Thymus (tissue), 11 donors: ENCODE measurements at regions not wholly inside any gene's neighbourhood (a gene's known extent, or its start where the extent isn't known, plus 50 kb on each side); places are given as distances from the start of the nearest gene placed in this dataset.

Experiments
- DNase-seq, 9 donors: peaks; one replicate each; pipeline ENCODE4 v3.0.0-alpha.2; 2013; ENCODE audit warnings: low spot score in 9 of 9, low read depth in 6 of 9, missing footprints in 1 of 9
- H3K27ac ChIP-seq, 2 donors: one replicate each; pipeline ENCODE4 v1.5.1; 2013; ENCODE audit warnings: control low read depth in 1 of 2, low read depth in 1 of 2, low read length in 1 of 2, mild to moderate bottlenecking in 1 of 2, moderate library complexity in 1 of 2
- H3K27me3 ChIP-seq, 2 donors: one replicate each; pipeline ENCODE4 v1.5.1; 2013; ENCODE audit warnings: low read length in 1 of 2; ENCODE audit not compliant: control insufficient read depth in 2 of 2, insufficient read depth in 1 of 2
- H3K36me3 ChIP-seq, 2 donors: one replicate each; pipeline ENCODE4 v1.5.1; 2013; ENCODE audit warnings: low read length in 1 of 2, mild to moderate bottlenecking in 1 of 2, moderate library complexity in 1 of 2; ENCODE audit not compliant: control insufficient read depth in 2 of 2, insufficient read depth in 2 of 2
- H3K4me1 ChIP-seq, 2 donors: one replicate each; pipeline ENCODE4 v1.5.1; 2013; ENCODE audit warnings: low read length in 2 of 2; ENCODE audit not compliant: control insufficient read depth in 2 of 2, insufficient read depth in 2 of 2
- H3K4me3 ChIP-seq, 2 donors: one replicate each; pipeline ENCODE4 v1.5.1; 2013; ENCODE audit warnings: low read length in 2 of 2, control low read depth in 1 of 2, mild to moderate bottlenecking in 1 of 2
- H3K9me3 ChIP-seq, 2 donors: one replicate each; pipeline ENCODE4 v1.5.1; 2013; ENCODE audit warnings: low read length in 1 of 2, mild to moderate bottlenecking in 1 of 2; ENCODE audit not compliant: control insufficient read depth in 2 of 2, insufficient read depth in 1 of 2
- WGBS: extraction: QIAGEN DNeasy Blood & Tissue Kit; methylation state at CpG from one replicate; pipeline ENCODE4 v1.1.7; 2013; 5-methylcytosine and 5-hydroxymethylcytosine counted together
- donor health status: healthy.

GRCh38 chr5:73367650-73368049 lies 80.9 kb downstream of the FOXD1 start:
- H3K9me3 ChIP-seq = no peaks in the 10 kb centered on the region
- H3K36me3 ChIP-seq = no peaks in the 10 kb centered on the region
- WGBS = 89% methylated on average over 2 of the region's 2 CpGs
- H3K4me3 ChIP-seq = no peak overlapping the region
- peaks cover 3 to 25% of the 10 kb centered on the region in 2 donors for H3K27me3 ChIP-seq
- no peak for DNase-seq
- no peak overlapping the region for H3K27ac ChIP-seq
- no peaks in the 10 kb centered on the region for H3K4me1 ChIP-seq

DNA sequence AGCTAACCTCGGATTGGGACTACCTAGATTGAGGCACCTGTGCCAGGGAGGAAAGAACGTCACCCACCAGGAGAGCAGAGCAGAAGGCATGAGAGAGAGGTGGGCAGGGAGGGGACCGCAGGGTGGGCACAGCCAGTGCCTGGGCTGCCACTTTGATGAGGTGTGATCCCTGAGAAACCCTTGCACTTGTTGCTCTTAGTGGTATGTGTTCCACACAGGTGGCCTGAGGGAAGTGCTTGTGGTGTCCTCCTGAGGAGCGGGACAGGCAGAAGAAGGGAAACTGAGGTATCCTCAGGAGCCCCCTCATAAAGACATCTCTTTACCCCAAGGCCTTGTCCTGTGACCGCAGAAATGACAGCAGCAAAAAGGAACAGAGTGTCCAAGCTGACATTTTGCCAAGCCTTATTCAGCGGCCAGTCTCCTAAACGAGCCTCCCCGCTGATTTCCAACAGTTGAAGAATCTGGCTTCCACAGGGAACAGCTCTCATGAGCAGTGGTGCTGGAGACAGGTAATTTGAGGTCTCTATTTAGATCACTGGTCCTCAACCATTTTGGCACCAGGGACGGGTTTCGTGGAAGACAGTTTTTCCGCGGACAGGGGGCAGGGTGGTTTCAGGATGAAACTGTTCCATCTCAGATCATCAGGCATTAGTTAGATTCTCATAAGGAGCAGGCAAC lies 82.4 kb downstream of the FOXD1 start:
- WGBS = 90% methylated on average over 12 of the region's 12 CpGs
- Histone ChIP-seq H3K4me1 (no peaks in the 10 kb centered on the region), H3K27ac (no peak overlapping the region), H3K36me3 (no peaks in the 10 kb centered on the region), H3K4me3 (no peak overlapping the region), H3K9me3 (no peaks in the 10 kb centered on the region), H3K27me3 (peaks cover 3 to 18% of the 10 kb centered on the region in 2 donors)
- DNase-seq = no peak

DNA sequence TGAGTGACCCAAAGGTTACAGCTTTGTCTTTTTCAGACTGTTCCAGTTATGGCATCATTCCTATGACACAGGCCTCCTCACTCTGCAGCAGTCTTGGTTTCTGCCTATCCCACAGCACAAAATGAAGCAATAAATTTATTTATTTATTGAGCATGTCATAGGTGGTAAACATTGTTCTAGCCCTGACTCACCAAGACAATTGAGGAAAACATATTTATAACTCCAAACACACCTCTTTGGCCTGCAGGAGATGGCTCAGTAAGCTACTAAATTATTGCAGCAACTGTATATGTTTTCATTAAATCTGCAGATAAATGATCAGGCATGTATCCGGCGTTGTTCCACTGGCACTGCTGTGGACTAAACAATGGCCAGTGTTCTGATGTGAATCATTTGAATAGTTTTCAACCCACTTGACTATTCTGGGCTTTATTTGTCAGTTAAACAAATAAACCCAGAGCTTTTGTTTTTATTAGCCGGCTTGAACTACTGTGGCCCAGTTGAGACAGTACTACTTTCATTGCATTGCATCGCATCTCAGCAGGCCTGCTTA lies 83.2 kb downstream of the FOXD1 start:
- no peaks in the 10 kb centered on the region for H3K9me3 ChIP-seq
- H3K36me3 ChIP-seq = no peaks in the 10 kb centered on the region
- peaks cover 0 to 12% of the 10 kb centered on the region in 2 donors for H3K27me3 ChIP-seq
- H3K4me3 ChIP-seq = no peak overlapping the region
- no peak overlapping the region for H3K27ac ChIP-seq
- 87% methylated on average over 4 of the region's 4 CpGs for WGBS
- no peaks in the 10 kb centered on the region for H3K4me1 ChIP-seq
- DNase-seq = no peak

GRCh38 chr5:73363911-73364730 lies 84.5 kb downstream of the FOXD1 start:
- Histone ChIP-seq H3K36me3 (no peaks in the 10 kb centered on the region), H3K4me3 (no peak overlapping the region), H3K4me1 (no peaks in the 10 kb centered on the region), H3K9me3 (no peaks in the 10 kb centered on the region), H3K27ac (no peak overlapping the region), H3K27me3 (peaks cover 0 to 6% of the 10 kb centered on the region in 2 donors)
- DNase-seq = no peak
- 83% methylated on average over 4 of the region's 4 CpGs for WGBS

DNA sequence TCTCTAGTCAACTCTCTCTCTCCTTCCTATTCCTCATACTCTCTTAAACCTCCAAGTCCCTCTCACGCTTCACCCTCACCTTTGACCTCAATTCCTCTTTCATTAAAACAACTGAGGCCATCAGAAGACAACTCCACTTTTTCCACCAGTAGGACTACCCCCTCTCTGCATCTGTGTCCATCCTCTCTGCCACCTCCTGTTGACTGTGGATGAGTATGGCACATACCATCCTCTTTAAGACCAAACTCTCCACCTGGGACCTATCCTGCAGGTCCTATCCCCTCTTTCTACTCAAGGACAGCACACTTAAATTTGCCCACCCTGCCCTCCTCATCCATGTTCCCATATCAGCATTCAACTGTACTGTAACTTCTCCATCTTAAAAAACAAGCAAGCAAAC lies 89.2 kb downstream of the FOXD1 start:
- no peaks in the 10 kb centered on the region for H3K4me1 ChIP-seq
- 98% methylated on average over 1 of the region's 1 CpG for WGBS
- H3K4me3 ChIP-seq = no peak overlapping the region
- no peaks in the 10 kb centered on the region for H3K9me3 ChIP-seq
- H3K36me3 ChIP-seq = no peaks in the 10 kb centered on the region
- H3K27me3 ChIP-seq = peaks cover 0 to 2% of the 10 kb centered on the region in 2 donors
- no peak for DNase-seq
- H3K27ac ChIP-seq = no peak overlapping the region

- no peak for DNase-seq
- Histone ChIP-seq H3K4me3 (no peak overlapping the region), H3K27ac (no peak overlapping the region), H3K27me3 (peaks cover 0 to 4% of the 10 kb centered on the region in 2 donors), H3K36me3 (no peaks in the 10 kb centered on the region), H3K9me3 (no peaks in the 10 kb centered on the region), H3K4me1 (no peaks in the 10 kb centered on the region)
- 92% methylated on average over 3 of the region's 3 CpGs for WGBS
These were observed 90.2 kb downstream of the FOXD1 start for GRCh38 chr5:73358366-73358765.

GRCh38 chr5:73357576-73357975 lies 91.0 kb downstream of the FOXD1 start:
- no peaks in the 10 kb centered on the region for H3K9me3 ChIP-seq
- H3K4me3 ChIP-seq = no peak overlapping the region
- no peaks in the 10 kb centered on the region for H3K4me1 ChIP-seq
- H3K27ac ChIP-seq = no peak overlapping the region
- no peak for DNase-seq
- no peaks in the 10 kb centered on the region for H3K36me3 ChIP-seq
- peaks cover 0 to 6% of the 10 kb centered on the region in 2 donors for H3K27me3 ChIP-seq
- WGBS = 53% methylated on average over 3 of the region's 3 CpGs

DNA sequence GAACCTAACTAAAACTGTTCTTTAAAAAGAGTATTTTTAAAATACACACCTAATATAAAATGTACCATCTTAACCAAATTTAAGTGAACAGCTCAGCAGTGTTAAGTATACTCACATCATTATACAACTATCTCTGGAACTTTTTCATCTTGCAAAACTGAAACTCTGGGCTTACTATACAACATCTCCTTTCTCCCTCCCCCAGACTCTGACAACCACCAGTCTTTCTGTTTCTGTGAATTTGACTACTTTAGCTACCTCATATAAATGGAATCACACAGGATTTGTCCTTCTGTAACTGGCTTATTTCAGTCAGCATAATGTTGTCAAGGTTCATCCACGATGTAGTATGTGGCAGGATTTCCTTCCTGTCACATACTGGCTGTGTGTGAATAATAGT lies 93.5 kb downstream of the FOXD1 start:
- Histone ChIP-seq H3K27ac (no peak overlapping the region), H3K4me1 (no peaks in the 10 kb centered on the region), H3K27me3 (peaks cover 0 to 6% of the 10 kb centered on the region in 2 donors), H3K4me3 (no peak overlapping the region), H3K36me3 (no peaks in the 10 kb centered on the region), H3K9me3 (no peaks in the 10 kb centered on the region)
- WGBS = 7% methylated on average over 1 of the region's 1 CpG
- no peak for DNase-seq

DNA sequence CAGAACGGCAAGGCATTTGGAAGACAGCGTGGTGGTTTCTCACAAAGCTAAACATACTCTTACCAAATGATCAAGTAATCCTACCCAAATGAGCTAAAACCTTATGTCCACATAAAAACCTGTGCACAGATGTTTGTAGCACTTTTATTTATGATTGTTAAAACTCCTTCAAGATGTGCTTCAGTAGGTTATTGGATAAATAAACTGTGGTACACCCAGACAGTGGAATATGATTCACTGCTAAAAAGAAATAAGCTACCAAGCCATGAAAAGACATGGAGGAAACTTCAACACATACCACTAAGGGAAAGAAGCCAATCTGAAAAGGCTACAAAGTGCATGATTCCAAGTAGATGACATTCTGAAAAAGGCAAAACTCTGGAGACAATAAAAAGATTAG lies 94.2 kb downstream of the FOXD1 start:
- Histone ChIP-seq H3K27ac (no peak overlapping the region), H3K4me1 (no peaks in the 10 kb centered on the region), H3K27me3 (peaks cover 0 to 6% of the 10 kb centered on the region in 2 donors), H3K36me3 (no peaks in the 10 kb centered on the region), H3K4me3 (no peak overlapping the region), H3K9me3 (no peaks in the 10 kb centered on the region)
- 91% methylated on average over 2 of the region's 2 CpGs for WGBS
- no peak for DNase-seq
